Transverse colon (tissue), 4 donors: ENCODE measurements at regions not wholly inside any gene's neighbourhood (a gene's known extent, or its start where the extent isn't known, plus 50 kb on each side); places are given as distances from the start of the nearest gene placed in this dataset.

Experiments used
- CTCF ChIP-seq, 5 experiments: fragments of 200-600 bp in 3 of 5; fragments of 450-650 bp in 2 of 5; sonication (generic) in 3 of 5; IDR thresholded peaks; 1 replicate in 2 of 5; 2 replicates in 3 of 5; pipeline ENCODE4 v1.5.1; 2016 to 2017; ENCODE audit warnings: antibody characterized with exemption in 5 of 5, inconsistent platforms in 3 of 5, mild to moderate bottlenecking in 2 of 5, moderate library complexity in 1 of 5
- POLR2A ChIP-seq: fragments of 450-650 bp; IDR thresholded peaks from one replicate; pipeline ENCODE4 v1.6.1; 2016; ENCODE audit warnings: antibody characterized with exemption, mild to moderate bottlenecking, moderate library complexity
- POLR2AphosphoS5 ChIP-seq, 3 donors: sonication (generic); formaldehyde crosslinking; IDR thresholded peaks; one replicate each; pipeline ENCODE4 v1.6.1; 2016; ENCODE audit warnings: antibody characterized with exemption in 3 of 3

DNA sequence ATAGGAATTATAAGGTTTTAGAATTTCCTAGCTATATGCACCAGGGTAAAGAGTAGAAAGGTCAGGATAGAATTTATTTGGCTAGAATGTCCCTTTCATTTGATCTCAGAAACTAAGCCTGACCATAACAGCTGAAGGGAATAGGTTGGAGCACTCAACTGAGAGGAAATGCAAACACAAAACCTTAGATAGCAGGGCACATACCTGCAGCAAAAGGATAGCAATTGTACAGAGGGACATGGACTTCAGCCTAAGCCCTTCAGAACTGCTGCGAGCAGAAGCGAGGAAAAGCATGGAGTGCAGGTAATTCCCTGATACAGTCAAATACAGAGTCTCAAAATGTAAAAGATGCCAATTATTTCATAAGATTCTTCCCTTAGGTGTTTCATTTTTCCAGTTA is 211.0 kb upstream of the DDI1 start:
- TF ChIP-seq CTCF (IDR thresholded peaks at IDR 0.05) (no peak), POLR2A (no peak), POLR2AphosphoS5 (IDR thresholded peaks at IDR 0.05) (no peak)
